NCI-H524 treated with DMSO at 0.1 percent for 48 hours (cell line): ENCODE measurements at regions not wholly inside any gene's neighbourhood (a gene's known extent, or its start where the extent isn't known, plus 50 kb on each side); places are given as distances from the start of the nearest gene placed in this dataset.
"Not testable (repeated sequence)": the region's sequence is repeated elsewhere in the genome, so short reads cannot be mapped to it uniquely, and the experiment has no call there.

Experiments used
- DNase-seq: peaks from one replicate; lab custom pipeline; 2025; lab: John Stamatoyannopoulos, UW

- DNase-seq: no peak
Measured at GRCh38 chr1:189656628-189657530, 820.8 kb downstream of the BRINP3 start.

- no peak for DNase-seq
Measured at GRCh38 chr1:189657715-189658114, 819.9 kb downstream of the BRINP3 start.

- DNase-seq: no peak
Measured at GRCh38 chr1:189658381-189658780, 819.3 kb downstream of the BRINP3 start.

- DNase-seq: no peak
Measured at GRCh38 chr1:189659731-189660130, 817.9 kb downstream of the BRINP3 start.

GRCh38 chr1:189662190-189662589 is 815.5 kb downstream of the BRINP3 start:
- DNase-seq: no peak

GRCh38 chr1:189669846-189670245 is 807.8 kb downstream of the BRINP3 start:
- no peak for DNase-seq

GRCh38 chr1:189673217-189673616 is 804.4 kb downstream of the BRINP3 start:
- no peak for DNase-seq

GRCh38 chr1:189675712-189676244 is 801.9 kb downstream of the BRINP3 start:
- no peak for DNase-seq

GRCh38 chr1:189678779-189679178 is 798.9 kb downstream of the BRINP3 start:
- no peak for DNase-seq

GRCh38 chr1:189681252-189681919 is 796.3 kb downstream of the BRINP3 start:
- no peak for DNase-seq

- DNase-seq: no peak
Measured at GRCh38 chr1:189682591-189682990, 795.1 kb downstream of the BRINP3 start.

GRCh38 chr1:189686288-189686687 is 791.4 kb downstream of the BRINP3 start:
- DNase-seq: no peak

- no peak for DNase-seq
Measured at GRCh38 chr1:189693140-189693539, 784.5 kb downstream of the BRINP3 start.

GRCh38 chr1:189696297-189696696 is 781.4 kb downstream of the BRINP3 start:
- no peak for DNase-seq

- no peak for DNase-seq
Measured at GRCh38 chr1:189697113-189697512, 780.6 kb downstream of the BRINP3 start.

GRCh38 chr1:189701606-189702005 is 776.1 kb downstream of the BRINP3 start:
- DNase-seq: no peak

GRCh38 chr1:189706594-189706993 is 771.1 kb downstream of the BRINP3 start:
- no peak for DNase-seq

GRCh38 chr1:189708674-189709073 is 769.0 kb downstream of the BRINP3 start:
- no peak for DNase-seq

GRCh38 chr1:189718147-189718795 is 759.4 kb downstream of the BRINP3 start:
- not testable (repeated sequence) for DNase-seq

GRCh38 chr1:189726806-189727205 is 750.9 kb downstream of the BRINP3 start:
- no peak for DNase-seq

GRCh38 chr1:189751311-189751710 is 726.4 kb downstream of the BRINP3 start:
- DNase-seq: no peak

GRCh38 chr1:189752461-189752995 is 725.1 kb downstream of the BRINP3 start:
- DNase-seq: no peak
